ENCODE measurements at regions not wholly inside any gene's neighbourhood (a gene's known extent, or its start where the extent isn't known, plus 50 kb on each side); places are given as distances from the start of the nearest gene placed in this dataset.

DNA sequence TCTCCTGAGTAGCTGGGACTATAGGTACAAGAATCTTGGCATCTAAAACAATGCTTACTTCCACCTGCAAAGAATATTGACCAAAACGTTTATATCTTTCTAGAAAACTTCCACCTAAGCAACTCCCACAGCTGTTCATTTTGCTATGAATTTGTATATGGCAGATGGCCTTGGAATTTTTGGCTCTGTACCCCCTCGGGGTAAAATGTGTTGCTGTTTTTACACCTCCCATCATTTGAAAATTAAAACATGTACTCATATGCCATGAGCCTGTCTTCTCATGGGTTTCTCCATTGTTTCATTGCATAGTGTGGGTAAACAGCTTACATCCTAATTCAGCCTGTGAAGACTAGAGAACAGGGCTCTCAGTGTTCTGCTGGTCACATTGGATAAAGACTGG, 853.6 kb upstream of the SOX11 start:
- TF ChIP-seq, protein P1, sequence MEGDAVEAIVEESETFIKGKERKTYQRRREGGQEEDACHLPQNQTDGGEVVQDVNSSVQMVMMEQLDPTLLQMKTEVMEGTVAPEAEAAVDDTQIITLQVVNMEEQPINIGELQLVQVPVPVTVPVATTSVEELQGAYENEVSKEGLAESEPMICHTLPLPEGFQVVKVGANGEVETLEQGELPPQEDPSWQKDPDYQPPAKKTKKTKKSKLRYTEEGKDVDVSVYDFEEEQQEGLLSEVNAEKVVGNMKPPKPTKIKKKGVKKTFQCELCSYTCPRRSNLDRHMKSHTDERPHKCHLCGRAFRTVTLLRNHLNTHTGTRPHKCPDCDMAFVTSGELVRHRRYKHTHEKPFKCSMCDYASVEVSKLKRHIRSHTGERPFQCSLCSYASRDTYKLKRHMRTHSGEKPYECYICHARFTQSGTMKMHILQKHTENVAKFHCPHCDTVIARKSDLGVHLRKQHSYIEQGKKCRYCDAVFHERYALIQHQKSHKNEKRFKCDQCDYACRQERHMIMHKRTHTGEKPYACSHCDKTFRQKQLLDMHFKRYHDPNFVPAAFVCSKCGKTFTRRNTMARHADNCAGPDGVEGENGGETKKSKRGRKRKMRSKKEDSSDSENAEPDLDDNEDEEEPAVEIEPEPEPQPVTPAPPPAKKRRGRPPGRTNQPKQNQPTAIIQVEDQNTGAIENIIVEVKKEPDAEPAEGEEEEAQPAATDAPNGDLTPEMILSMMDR (IDR thresholded peaks at IDR 0.05), result no peak
- Mint-ChIP-seq H3K27me3 (no peaks in the 10 kb centered on the region), H3K4me3 (no peak overlapping the region), H3K4me1 (no peaks in the 10 kb centered on the region), H3K36me3 (ENCODE audit: low read depth) (no peaks in the 10 kb centered on the region), H3K27ac (no peak overlapping the region), H3K9me3 (peaks cover 7% of the 10 kb centered on the region)
- ChIA-PET CTCF (no interaction called here), POLR2A (no interaction called here)
- DNase-seq (no peak), ATAC-seq (ENCODE audit: low read depth) (no peak)
- intact Hi-C loops (cut with micrococcal nuclease), result no loop called here

DNA sequence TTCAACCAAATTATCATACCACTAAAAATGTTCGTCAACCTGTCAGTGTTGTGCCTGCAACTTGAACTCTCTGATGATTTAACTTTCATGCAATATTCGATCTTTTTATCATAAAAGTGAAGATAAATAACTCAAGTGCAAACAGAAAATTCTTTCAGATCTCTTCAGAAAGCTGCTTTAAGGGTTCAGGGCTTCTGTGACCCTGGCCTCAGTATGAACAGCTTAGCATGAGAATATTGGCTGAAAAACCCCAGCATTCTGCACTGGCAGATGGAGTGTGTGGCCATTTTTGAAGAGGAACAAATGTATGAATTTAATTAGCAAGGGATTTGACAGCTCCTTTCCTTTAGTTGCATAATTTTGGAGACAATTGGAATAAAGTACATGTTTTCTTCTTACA, 851.4 kb upstream of the SOX11 start:
- ATAC-seq (ENCODE audit: low read depth) (no peak), DNase-seq (no peak)
- Mint-ChIP-seq H3K9me3 (peaks cover 7% of the 10 kb centered on the region), H3K4me3 (no peak overlapping the region), H3K4me1 (no peaks in the 10 kb centered on the region), H3K27ac (no peak overlapping the region), H3K36me3 (ENCODE audit: low read depth) (no peaks in the 10 kb centered on the region), H3K27me3 (no peaks in the 10 kb centered on the region)
- POLR2A ChIA-PET, result no interaction called here
- CTCF ChIA-PET, result no interaction called here
- TF ChIP-seq, protein P1 (IDR thresholded peaks at IDR 0.05), result no peak
- intact Hi-C loops (cut with micrococcal nuclease), result no loop called here

DNA sequence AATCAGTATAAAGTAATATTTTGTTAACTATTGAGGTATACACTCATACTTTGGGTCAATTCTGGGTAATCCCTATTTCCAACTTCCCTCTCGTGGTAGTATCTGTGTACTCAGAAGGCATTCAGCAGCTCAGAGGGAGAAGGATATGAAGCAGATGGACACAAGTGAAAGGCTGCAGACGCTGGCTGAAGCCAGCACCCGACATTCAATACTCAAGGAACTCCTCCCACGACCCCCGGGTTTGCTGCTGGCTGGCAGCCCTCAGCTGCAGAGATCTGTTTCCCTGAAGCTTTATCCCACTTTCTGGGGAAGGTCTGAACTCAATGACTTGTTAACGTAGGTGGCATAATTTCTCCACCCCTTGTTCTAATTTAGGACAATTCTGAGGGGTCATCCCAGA, 847.3 kb upstream of the SOX11 start:
- H3K27me3 Mint-ChIP-seq, result no peaks in the 10 kb centered on the region
- peaks cover 6% of the 10 kb centered on the region for H3K9me3 Mint-ChIP-seq
- ChIA-PET CTCF (no interaction called here), POLR2A (no interaction called here)
- no peaks in the 10 kb centered on the region for H3K4me1 Mint-ChIP-seq
- H3K36me3 Mint-ChIP-seq (ENCODE audit: low read depth), result no peaks in the 10 kb centered on the region
- H3K27ac Mint-ChIP-seq, result no peak overlapping the region
- TF ChIP-seq, protein P1 (IDR thresholded peaks at IDR 0.05), result no peak
- H3K4me3 Mint-ChIP-seq, result no peak overlapping the region
- no peak for ATAC-seq (ENCODE audit: low read depth)
- intact Hi-C loops (cut with micrococcal nuclease), result no loop called here
- DNase-seq, result no peak

DNA sequence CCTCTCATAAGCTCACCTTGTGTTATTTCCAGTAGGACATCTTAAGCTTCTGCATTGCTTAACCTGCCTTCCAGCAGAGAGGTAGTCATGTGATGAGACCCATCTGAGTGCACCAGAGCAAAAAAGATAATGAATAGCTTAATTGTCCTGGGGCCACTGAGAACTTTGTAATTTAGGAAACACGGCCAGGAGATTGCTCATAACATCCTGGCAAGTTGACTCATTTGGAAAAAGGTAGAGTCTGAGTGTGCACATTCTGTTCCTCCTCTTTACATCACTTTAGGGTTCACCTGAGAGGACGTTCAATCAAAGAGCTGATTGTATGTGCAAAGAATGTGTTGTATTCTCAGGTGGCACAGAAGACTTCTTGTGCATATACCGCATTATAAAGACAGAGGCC, 830.2 kb upstream of the SOX11 start:
- DNase-seq, result no peak
- TF ChIP-seq, protein P1 (IDR thresholded peaks at IDR 0.05), result no peak
- H3K4me1 Mint-ChIP-seq, result no peaks in the 10 kb centered on the region
- no peaks in the 10 kb centered on the region for H3K36me3 Mint-ChIP-seq (ENCODE audit: low read depth)
- no peak overlapping the region for H3K4me3 Mint-ChIP-seq
- no peak for ATAC-seq (ENCODE audit: low read depth)
- H3K9me3 Mint-ChIP-seq, result peaks cover 4% of the 10 kb centered on the region
- POLR2A ChIA-PET, result no interaction called here
- no peaks in the 10 kb centered on the region for H3K27me3 Mint-ChIP-seq
- H3K27ac Mint-ChIP-seq, result no peak overlapping the region
- CTCF ChIA-PET, result no interaction called here
- intact Hi-C loops (cut with micrococcal nuclease), result no loop called here

DNA sequence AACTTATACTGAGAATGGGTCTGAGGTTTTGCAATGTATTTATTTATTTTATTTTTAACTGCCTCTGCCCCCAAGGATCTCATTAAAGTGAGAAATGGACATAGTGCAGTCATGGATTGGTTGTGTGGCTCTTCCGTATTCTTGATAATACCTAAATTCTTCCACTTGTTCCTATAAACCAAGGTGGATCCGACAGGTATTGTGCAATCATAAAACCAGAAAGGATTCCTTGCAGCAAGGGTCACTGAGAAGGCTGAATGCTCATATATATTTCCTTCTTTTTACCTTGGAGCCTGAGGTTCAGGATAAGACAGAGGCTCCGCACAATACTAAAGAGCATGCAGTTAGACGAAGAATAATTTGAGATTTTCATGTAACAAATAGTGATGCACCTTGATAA, 826.0 kb upstream of the SOX11 start:
- intact Hi-C loops (cut with micrococcal nuclease), result no loop called here
- TF ChIP-seq, protein P1 (IDR thresholded peaks at IDR 0.05), result no peak
- ATAC-seq (ENCODE audit: low read depth), result no peak
- Mint-ChIP-seq H3K4me1 (no peaks in the 10 kb centered on the region), H3K27me3 (no peaks in the 10 kb centered on the region), H3K27ac (no peak overlapping the region), H3K4me3 (no peak overlapping the region), H3K9me3 (peaks cover 6% of the 10 kb centered on the region), H3K36me3 (ENCODE audit: low read depth) (no peaks in the 10 kb centered on the region)
- CTCF ChIA-PET, result no interaction called here
- POLR2A ChIA-PET, result no interaction called here
- no peak for DNase-seq

All from activated B cell treated with CpG ODN at 0.5 μM for 24 hours (primary cell).